HepG2 (cell line): ENCODE measurements at regions not wholly inside any gene's neighbourhood (a gene's known extent, or its start where the extent isn't known, plus 50 kb on each side); places are given as distances from the start of the nearest gene placed in this dataset.

Source experiments
- CHD4 ChIP-seq: fragments of 200-600 bp; sonication (generic); IDR thresholded peaks from 2 replicates; pipeline ENCODE4 v1.7.0; 2017; ENCODE audit warnings: mild to moderate bottlenecking, low read length, borderline replicate concordance
- EZH2 ChIP-seq: conservative IDR thresholded peaks from 2 replicates; pipeline ENCODE4 v1.6.1; 2012; ENCODE audit warnings: mild to moderate bottlenecking, low read depth, low read length, moderate library complexity
- FOXP1 ChIP-seq, 2 experiments: fragments of 450-650 bp in 1 of 2; IDR thresholded peaks; 2 replicates each; pipeline ENCODE4 v1.6.1; 2017 to 2018; ENCODE audit warnings: antibody characterized with exemption in 1 of 2
- HDAC1 ChIP-seq: sonication (generic); formaldehyde crosslinking; IDR thresholded peaks from 2 replicates; pipeline ENCODE4 v1.5.1; 2020; ENCODE audit warnings: mild to moderate bottlenecking, missing genetic modification reagents
- HDAC2 ChIP-seq: sonication (generic); formaldehyde crosslinking; IDR thresholded peaks from 2 replicates; pipeline ENCODE4 v1.4.0; 2020; ENCODE audit warnings: missing genetic modification reagents
- HMG20B ChIP-seq: conservative IDR thresholded peaks from 2 replicates; pipeline ENCODE4 v1.6.1; 2016; ENCODE audit warnings: missing genetic modification reagents, missing compliant biosample characterization
- MIER2 ChIP-seq: IDR thresholded peaks from 2 replicates; pipeline ENCODE4 v1.6.1; 2016; ENCODE audit warnings: missing biosample characterization, missing genetic modification reagents
- NFRKB ChIP-seq: fragments of 450-650 bp; IDR thresholded peaks from 2 replicates; pipeline ENCODE4 v1.6.1; 2017
- PHF5A ChIP-seq: IDR thresholded peaks from one replicate; pipeline ENCODE4 v1.6.1; 2018; ENCODE audit warnings: low read depth, missing genetic modification reagents; ENCODE audit not compliant: unreplicated experiment
- RBM22 ChIP-seq: fragments of 200-400 bp; formaldehyde crosslinking; optimal IDR thresholded peaks from 2 replicates; pipeline ENCODE3; 2017; ENCODE audit warnings: mild to moderate bottlenecking, low read length, moderate library complexity
- REXO4 ChIP-seq: sonication (generic); formaldehyde crosslinking; IDR thresholded peaks from 2 replicates; pipeline ENCODE4 v1.8.0; 2022; ENCODE audit warnings: missing genetic modification reagents, mild to moderate bottlenecking, borderline replicate concordance
- SIN3A ChIP-seq: IDR thresholded peaks from 2 replicates; pipeline ENCODE4 v1.6.1; 2011; ENCODE audit warnings: low read depth, mild to moderate bottlenecking, control low read depth, low read length, borderline replicate concordance
- TBX2 ChIP-seq: sonication (generic); formaldehyde crosslinking; IDR thresholded peaks from 2 replicates; pipeline ENCODE4 v1.5.0; 2020; ENCODE audit warnings: missing genetic modification reagents, mild to moderate bottlenecking, borderline replicate concordance
- TEAD3 ChIP-seq: optimal IDR thresholded peaks from 2 replicates; pipeline ENCODE3; 2016; ENCODE audit warnings: borderline replicate concordance
- ZFP37 ChIP-seq: sonication (generic); formaldehyde crosslinking; IDR thresholded peaks from 2 replicates; pipeline ENCODE4 v1.4.0; 2020; ENCODE audit warnings: missing genetic modification reagents, borderline replicate concordance
- ZNF501 ChIP-seq: sonication (generic); formaldehyde crosslinking; IDR thresholded peaks from 2 replicates; pipeline ENCODE4 v1.5.1; 2020; ENCODE audit warnings: mild to moderate bottlenecking, moderate library complexity, missing genetic modification reagents
- ZNF652 ChIP-seq: IDR thresholded peaks from 2 replicates; pipeline ENCODE4 v1.6.1; 2016; ENCODE audit warnings: low read depth, borderline replicate concordance
- ZSCAN31 ChIP-seq: sonication (generic); formaldehyde crosslinking; IDR thresholded peaks from 2 replicates; pipeline ENCODE4 v1.5.0; 2020; ENCODE audit warnings: low read depth, mild to moderate bottlenecking, missing genetic modification reagents
- TF ChIP-seq, protein P1 (sequence below): sonication (generic); formaldehyde crosslinking; IDR thresholded peaks from 2 replicates; pipeline ENCODE4 v1.5.0; 2020; ENCODE audit warnings: missing genetic modification reagents
- TF ChIP-seq, protein P2 (sequence below): sonication (generic); formaldehyde crosslinking; IDR thresholded peaks from 2 replicates; pipeline ENCODE4 v1.4.0; 2020; ENCODE audit warnings: missing genetic modification reagents, borderline replicate concordance
- TF ChIP-seq, protein P3 (sequence below): sonication (generic); formaldehyde crosslinking; IDR thresholded peaks from 2 replicates; pipeline ENCODE4 v1.4.0; 2020; ENCODE audit warnings: low read depth, mild to moderate bottlenecking, missing genetic modification reagents
- TF ChIP-seq, protein P4 (sequence below): IDR thresholded peaks from 2 replicates; pipeline ENCODE4 v1.6.1; 2016; ENCODE audit warnings: control low read depth
- TF ChIP-seq, protein P5 (sequence below): sonication (generic); formaldehyde crosslinking; IDR thresholded peaks from 2 replicates; pipeline ENCODE4 v1.4.0; 2020; ENCODE audit warnings: missing genetic modification reagents

DNA sequence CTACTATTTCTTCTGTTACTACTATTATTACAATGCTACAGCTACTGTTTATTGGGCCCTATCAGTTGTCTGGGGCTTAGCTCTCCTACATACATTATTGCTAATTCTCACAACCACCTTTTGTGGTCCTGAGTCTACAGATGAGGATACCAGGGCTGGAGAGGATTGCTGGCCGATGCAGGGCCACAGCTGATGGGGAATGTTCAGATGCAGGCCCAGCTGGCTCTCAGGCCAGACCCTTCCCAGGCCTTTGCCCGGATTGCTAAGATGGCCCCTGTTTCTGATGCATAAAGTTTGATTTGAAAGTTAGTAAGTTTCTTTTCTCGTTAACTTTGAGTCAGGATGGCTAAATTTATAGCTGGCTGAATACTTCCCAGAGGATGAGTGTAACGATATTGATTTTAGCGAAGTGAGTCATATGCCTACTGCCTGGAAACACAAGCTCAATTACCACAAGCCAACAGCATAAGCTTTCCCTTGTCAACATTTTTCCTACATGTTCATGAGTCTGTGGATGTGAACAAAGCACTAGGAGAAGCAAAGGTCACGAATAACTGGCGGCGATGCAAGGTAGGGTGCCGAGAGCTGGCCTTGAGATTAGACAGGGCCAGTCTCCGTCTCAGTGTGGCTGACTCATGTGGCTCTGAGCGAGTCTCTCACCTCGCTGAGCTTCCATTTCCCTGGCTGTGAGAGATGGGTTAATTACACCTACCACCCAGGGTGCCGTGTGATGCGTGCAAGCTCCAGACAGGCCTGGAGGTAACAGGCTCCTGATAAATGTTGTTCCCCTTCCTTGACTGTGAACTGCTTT, 111.0 kb downstream of the BEGAIN start (continued):
- TF ChIP-seq TBX2 (CRISPR knock-in tag) (peak; percentile 94), CHD4 (no peak), PHF5A (CRISPR knock-in tag) (peak; percentile 60), MIER2 (CRISPR knock-in tag) (no peak; the same call in none of the 2 replicates), SIN3A (no peak), REXO4 (CRISPR knock-in tag) (no peak), TEAD3 (CRISPR knock-in tag) (peak; percentile 76), ZNF652 (peak; percentile 64; the same call in 1 of the 2 replicates), EZH2 (no peak), HDAC2 (CRISPR knock-in tag) (peak; percentile 90), ZFP37 (CRISPR knock-in tag) (no peak), HDAC1 (CRISPR knock-in tag) (peak; percentile 63), FOXP1 (IDR thresholded peaks at IDR 0.05) (no peak), FOXP1 (CRISPR knock-in tag; IDR thresholded peaks at IDR 0.05) (peak; percentile 87), NFRKB (no peak), HMG20B (CRISPR knock-in tag) (no peak; the same call in 1 of the 2 replicates), ZNF501 (CRISPR knock-in tag) (peak; percentile 90), ZSCAN31 (CRISPR knock-in tag) (0 out of 2 replicates have a peak, but pooled peaks have one; percentile 30), RBM22 (no peak)
- TF ChIP-seq, protein P1, sequence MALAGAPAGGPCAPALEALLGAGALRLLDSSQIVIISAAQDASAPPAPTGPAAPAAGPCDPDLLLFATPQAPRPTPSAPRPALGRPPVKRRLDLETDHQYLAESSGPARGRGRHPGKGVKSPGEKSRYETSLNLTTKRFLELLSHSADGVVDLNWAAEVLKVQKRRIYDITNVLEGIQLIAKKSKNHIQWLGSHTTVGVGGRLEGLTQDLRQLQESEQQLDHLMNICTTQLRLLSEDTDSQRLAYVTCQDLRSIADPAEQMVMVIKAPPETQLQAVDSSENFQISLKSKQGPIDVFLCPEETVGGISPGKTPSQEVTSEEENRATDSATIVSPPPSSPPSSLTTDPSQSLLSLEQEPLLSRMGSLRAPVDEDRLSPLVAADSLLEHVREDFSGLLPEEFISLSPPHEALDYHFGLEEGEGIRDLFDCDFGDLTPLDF (CRISPR knock-in tag): no peak
- TF ChIP-seq, protein P2, sequence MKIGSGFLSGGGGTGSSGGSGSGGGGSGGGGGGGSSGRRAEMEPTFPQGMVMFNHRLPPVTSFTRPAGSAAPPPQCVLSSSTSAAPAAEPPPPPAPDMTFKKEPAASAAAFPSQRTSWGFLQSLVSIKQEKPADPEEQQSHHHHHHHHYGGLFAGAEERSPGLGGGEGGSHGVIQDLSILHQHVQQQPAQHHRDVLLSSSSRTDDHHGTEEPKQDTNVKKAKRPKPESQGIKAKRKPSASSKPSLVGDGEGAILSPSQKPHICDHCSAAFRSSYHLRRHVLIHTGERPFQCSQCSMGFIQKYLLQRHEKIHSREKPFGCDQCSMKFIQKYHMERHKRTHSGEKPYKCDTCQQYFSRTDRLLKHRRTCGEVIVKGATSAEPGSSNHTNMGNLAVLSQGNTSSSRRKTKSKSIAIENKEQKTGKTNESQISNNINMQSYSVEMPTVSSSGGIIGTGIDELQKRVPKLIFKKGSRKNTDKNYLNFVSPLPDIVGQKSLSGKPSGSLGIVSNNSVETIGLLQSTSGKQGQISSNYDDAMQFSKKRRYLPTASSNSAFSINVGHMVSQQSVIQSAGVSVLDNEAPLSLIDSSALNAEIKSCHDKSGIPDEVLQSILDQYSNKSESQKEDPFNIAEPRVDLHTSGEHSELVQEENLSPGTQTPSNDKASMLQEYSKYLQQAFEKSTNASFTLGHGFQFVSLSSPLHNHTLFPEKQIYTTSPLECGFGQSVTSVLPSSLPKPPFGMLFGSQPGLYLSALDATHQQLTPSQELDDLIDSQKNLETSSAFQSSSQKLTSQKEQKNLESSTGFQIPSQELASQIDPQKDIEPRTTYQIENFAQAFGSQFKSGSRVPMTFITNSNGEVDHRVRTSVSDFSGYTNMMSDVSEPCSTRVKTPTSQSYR (CRISPR knock-in tag): peak; percentile 25; the same call in 1 of the 2 replicates
- TF ChIP-seq, protein P3, sequence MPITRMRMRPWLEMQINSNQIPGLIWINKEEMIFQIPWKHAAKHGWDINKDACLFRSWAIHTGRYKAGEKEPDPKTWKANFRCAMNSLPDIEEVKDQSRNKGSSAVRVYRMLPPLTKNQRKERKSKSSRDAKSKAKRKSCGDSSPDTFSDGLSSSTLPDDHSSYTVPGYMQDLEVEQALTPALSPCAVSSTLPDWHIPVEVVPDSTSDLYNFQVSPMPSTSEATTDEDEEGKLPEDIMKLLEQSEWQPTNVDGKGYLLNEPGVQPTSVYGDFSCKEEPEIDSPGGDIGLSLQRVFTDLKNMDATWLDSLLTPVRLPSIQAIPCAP (CRISPR knock-in tag): no peak
- TF ChIP-seq, protein P4, sequence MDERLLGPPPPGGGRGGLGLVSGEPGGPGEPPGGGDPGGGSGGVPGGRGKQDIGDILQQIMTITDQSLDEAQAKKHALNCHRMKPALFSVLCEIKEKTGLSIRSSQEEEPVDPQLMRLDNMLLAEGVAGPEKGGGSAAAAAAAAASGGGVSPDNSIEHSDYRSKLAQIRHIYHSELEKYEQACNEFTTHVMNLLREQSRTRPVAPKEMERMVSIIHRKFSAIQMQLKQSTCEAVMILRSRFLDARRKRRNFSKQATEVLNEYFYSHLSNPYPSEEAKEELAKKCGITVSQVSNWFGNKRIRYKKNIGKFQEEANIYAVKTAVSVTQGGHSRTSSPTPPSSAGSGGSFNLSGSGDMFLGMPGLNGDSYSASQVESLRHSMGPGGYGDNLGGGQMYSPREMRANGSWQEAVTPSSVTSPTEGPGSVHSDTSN (CRISPR knock-in tag): no peak
- TF ChIP-seq, protein P5, sequence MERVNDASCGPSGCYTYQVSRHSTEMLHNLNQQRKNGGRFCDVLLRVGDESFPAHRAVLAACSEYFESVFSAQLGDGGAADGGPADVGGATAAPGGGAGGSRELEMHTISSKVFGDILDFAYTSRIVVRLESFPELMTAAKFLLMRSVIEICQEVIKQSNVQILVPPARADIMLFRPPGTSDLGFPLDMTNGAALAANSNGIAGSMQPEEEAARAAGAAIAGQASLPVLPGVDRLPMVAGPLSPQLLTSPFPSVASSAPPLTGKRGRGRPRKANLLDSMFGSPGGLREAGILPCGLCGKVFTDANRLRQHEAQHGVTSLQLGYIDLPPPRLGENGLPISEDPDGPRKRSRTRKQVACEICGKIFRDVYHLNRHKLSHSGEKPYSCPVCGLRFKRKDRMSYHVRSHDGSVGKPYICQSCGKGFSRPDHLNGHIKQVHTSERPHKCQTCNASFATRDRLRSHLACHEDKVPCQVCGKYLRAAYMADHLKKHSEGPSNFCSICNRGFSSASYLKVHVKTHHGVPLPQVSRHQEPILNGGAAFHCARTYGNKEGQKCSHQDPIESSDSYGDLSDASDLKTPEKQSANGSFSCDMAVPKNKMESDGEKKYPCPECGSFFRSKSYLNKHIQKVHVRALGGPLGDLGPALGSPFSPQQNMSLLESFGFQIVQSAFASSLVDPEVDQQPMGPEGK (CRISPR knock-in tag): peak; percentile 41; the same call in 1 of the 2 replicates
